Trophoblast cell (in vitro differentiated cells and primary cell): ENCODE measurements at regions not wholly inside any gene's neighbourhood (a gene's known extent, or its start where the extent isn't known, plus 50 kb on each side); places are given as distances from the start of the nearest gene placed in this dataset.

ENCODE experiments used
- DNase-seq, 2 donors: peaks; one replicate each; pipeline ENCODE4 v3.0.0-alpha.2; 2016
- H2AFZ ChIP-seq: 2 replicates; pipeline ENCODE4 v1.6.1; 2013; ENCODE audit warnings: low read length, moderate library complexity, mild to moderate bottlenecking; ENCODE audit not compliant: insufficient read depth, poor library complexity
- H2AK5ac ChIP-seq: 2 replicates; pipeline ENCODE4 v1.6.1; 2013; ENCODE audit warnings: mild to moderate bottlenecking, low read length
- H2BK120ac ChIP-seq: 2 replicates; pipeline ENCODE4 v1.6.1; 2013; ENCODE audit warnings: low read length, mild to moderate bottlenecking, moderate library complexity; ENCODE audit not compliant: insufficient read depth, poor library complexity
- H2BK12ac ChIP-seq: 2 replicates; pipeline ENCODE4 v1.6.1; 2013; ENCODE audit warnings: mild to moderate bottlenecking, low read length, moderate library complexity
- H2BK5ac ChIP-seq: 2 replicates; pipeline ENCODE4 v1.6.1; 2013; ENCODE audit warnings: low read length, low read depth, moderate library complexity, mild to moderate bottlenecking; ENCODE audit not compliant: poor library complexity
- H3K14ac ChIP-seq: 2 replicates; pipeline ENCODE4 v1.6.1; 2013; ENCODE audit warnings: mild to moderate bottlenecking, low read length
- H3K18ac ChIP-seq: 2 replicates; pipeline ENCODE4 v1.6.1; 2013; ENCODE audit warnings: mild to moderate bottlenecking, low read length
- H3K23ac ChIP-seq: 2 replicates; pipeline ENCODE4 v1.6.1; 2013; ENCODE audit warnings: low read length
- H3K27ac ChIP-seq: 2 replicates; pipeline ENCODE4 v1.5.1; 2013; ENCODE audit warnings: low read depth, mild to moderate bottlenecking, inconsistent platforms, low read length, moderate library complexity
- H3K27me3 ChIP-seq: 2 replicates; pipeline ENCODE4 v1.6.1; 2013; ENCODE audit warnings: inconsistent platforms, mild to moderate bottlenecking, low read length, moderate library complexity; ENCODE audit not compliant: insufficient read depth
- H3K36me3 ChIP-seq, 2 experiments: 1 replicate in 1 of 2; 2 replicates in 1 of 2; pipeline ENCODE4 v1.6.1; 2013; ENCODE audit warnings: low read length in 2 of 2, mild to moderate bottlenecking in 2 of 2, moderate library complexity in 1 of 2; ENCODE audit not compliant: insufficient read depth in 2 of 2, control insufficient read depth in 1 of 2
- H3K4ac ChIP-seq: 2 replicates; pipeline ENCODE4 v1.6.1; 2013; ENCODE audit warnings: low read depth, mild to moderate bottlenecking, low read length, moderate library complexity
- H3K4me1 ChIP-seq, 2 experiments: 1 replicate in 1 of 2; 2 replicates in 1 of 2; pipeline ENCODE4 v1.6.1; 2013; ENCODE audit warnings: low read length in 2 of 2, mild to moderate bottlenecking in 2 of 2, moderate library complexity in 1 of 2; ENCODE audit not compliant: insufficient read depth in 2 of 2, control insufficient read depth in 1 of 2
- H3K4me2 ChIP-seq: 2 replicates; pipeline ENCODE4 v1.6.1; 2013; ENCODE audit warnings: inconsistent platforms, mild to moderate bottlenecking, low read length, moderate library complexity
- H3K4me3 ChIP-seq: 2 replicates; pipeline ENCODE4 v1.5.1; 2013; ENCODE audit warnings: mild to moderate bottlenecking, low read depth, low read length, inconsistent platforms
- H3K79me1 ChIP-seq: one replicate; pipeline ENCODE4 v1.6.1; 2013; ENCODE audit warnings: low read length
- H3K79me2 ChIP-seq: 2 replicates; pipeline ENCODE4 v1.6.1; 2013; ENCODE audit warnings: low read length, mild to moderate bottlenecking; ENCODE audit not compliant: control insufficient read depth, insufficient read depth, poor library complexity
- H3K9ac ChIP-seq: 2 replicates; pipeline ENCODE4 v1.6.1; 2013; ENCODE audit warnings: mild to moderate bottlenecking, low read length
- H3K9me3 ChIP-seq: 2 replicates; pipeline ENCODE4 v1.6.1; 2013; ENCODE audit warnings: low read depth, mild to moderate bottlenecking, control low read depth, inconsistent platforms, low read length; ENCODE audit not compliant: insufficient read depth
- H4K12ac ChIP-seq: 2 replicates; pipeline ENCODE4 v1.6.1; 2013; ENCODE audit warnings: low read depth, mild to moderate bottlenecking, low read length, moderate library complexity
- H4K8ac ChIP-seq: 2 replicates; pipeline ENCODE4 v1.6.1; 2013; ENCODE audit warnings: low read depth, mild to moderate bottlenecking, low read length, moderate library complexity
- H4K91ac ChIP-seq: one replicate; pipeline ENCODE4 v1.6.1; 2013; ENCODE audit warnings: low read depth, mild to moderate bottlenecking, low read length, moderate library complexity
- WGBS: extraction: QIAGEN DNeasy Blood & Tissue Kit; methylation state at CpG from one replicate; pipeline ENCODE4 v1.1.7; 2013; ENCODE audit warnings: missing lambda C conversion rate; ENCODE audit not compliant: insufficient read length, insufficient coverage; ENCODE audit errors: extremely low coverage; 5-methylcytosine and 5-hydroxymethylcytosine counted together

GRCh38 chr4:136750897-136751296 is 781.4 kb downstream of the PCDH18 start:
- Histone ChIP-seq H3K4me2 (no peak overlapping the region), H2AK5ac (no peak overlapping the region), H4K12ac (no peak overlapping the region), H3K14ac (no peak overlapping the region), H3K79me1 (no peaks in the 10 kb centered on the region), H2AFZ (no peak overlapping the region), H3K4me3 (no peak overlapping the region), H3K9ac (no peak overlapping the region), H2BK120ac (no peak overlapping the region), H3K79me2 (no peaks in the 10 kb centered on the region), H3K4me1 (no peaks in the 10 kb centered on the region), H3K9me3 (peaks cover 2% of the 10 kb centered on the region), H2BK12ac (no peak overlapping the region), H3K27ac (no peak overlapping the region), H3K4ac (no peak overlapping the region), H3K36me3 (peaks cover 0 to 2% of the 10 kb centered on the region in 2 experiments), H4K8ac (no peak overlapping the region), H3K23ac (peak overlapping the region; percentile 85), H3K18ac (no peak overlapping the region), H3K27me3 (no peaks in the 10 kb centered on the region), H4K91ac (no peak overlapping the region), H2BK5ac (no peak overlapping the region)
- WGBS, result no CpG with 5 or more reads among the region's 3 CpGs
- peak; percentile 80 to 91 for DNase-seq

DNA sequence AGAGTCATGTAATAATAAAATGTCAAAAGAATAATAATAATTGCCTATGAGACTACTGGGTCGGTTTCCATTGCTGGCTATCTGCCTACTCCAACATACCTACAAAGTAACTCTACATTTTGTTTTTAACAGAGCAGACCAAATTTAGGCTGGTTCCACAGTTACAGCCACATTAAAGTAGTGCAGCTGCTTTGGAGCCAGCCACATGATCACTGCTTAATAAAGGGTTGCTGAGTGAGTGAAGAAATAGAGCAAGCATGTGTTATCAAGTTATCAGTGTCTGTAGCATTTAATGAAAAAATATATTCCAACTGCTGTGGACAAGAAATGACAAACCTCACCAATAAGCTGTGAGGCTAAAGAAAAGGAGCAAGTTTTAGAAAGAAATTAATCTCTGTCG is 782.3 kb downstream of the PCDH18 start:
- H2BK12ac ChIP-seq, result no peak overlapping the region
- no peak overlapping the region for H2BK120ac ChIP-seq
- no peak overlapping the region for H3K14ac ChIP-seq
- peaks cover 2% of the 10 kb centered on the region for H3K9me3 ChIP-seq
- H3K4me2 ChIP-seq, result no peak overlapping the region
- H3K36me3 ChIP-seq, result peaks cover 0 to 2% of the 10 kb centered on the region in 2 experiments
- no peak overlapping the region for H2BK5ac ChIP-seq
- H3K79me1 ChIP-seq, result no peaks in the 10 kb centered on the region
- H4K8ac ChIP-seq, result no peak overlapping the region
- no peak overlapping the region for H3K27ac ChIP-seq
- WGBS, result no CpG with 5 or more reads among the region's 2 CpGs
- H3K4ac ChIP-seq, result no peak overlapping the region
- H2AFZ ChIP-seq, result no peak overlapping the region
- no peaks in the 10 kb centered on the region for H3K4me1 ChIP-seq
- no peak overlapping the region for H3K9ac ChIP-seq
- DNase-seq, result no peak
- no peaks in the 10 kb centered on the region for H3K79me2 ChIP-seq
- no peak overlapping the region for H3K23ac ChIP-seq
- H4K12ac ChIP-seq, result no peak overlapping the region
- no peaks in the 10 kb centered on the region for H3K27me3 ChIP-seq
- H3K4me3 ChIP-seq, result no peak overlapping the region
- H2AK5ac ChIP-seq, result no peak overlapping the region
- H3K18ac ChIP-seq, result no peak overlapping the region
- no peak overlapping the region for H4K91ac ChIP-seq

DNA sequence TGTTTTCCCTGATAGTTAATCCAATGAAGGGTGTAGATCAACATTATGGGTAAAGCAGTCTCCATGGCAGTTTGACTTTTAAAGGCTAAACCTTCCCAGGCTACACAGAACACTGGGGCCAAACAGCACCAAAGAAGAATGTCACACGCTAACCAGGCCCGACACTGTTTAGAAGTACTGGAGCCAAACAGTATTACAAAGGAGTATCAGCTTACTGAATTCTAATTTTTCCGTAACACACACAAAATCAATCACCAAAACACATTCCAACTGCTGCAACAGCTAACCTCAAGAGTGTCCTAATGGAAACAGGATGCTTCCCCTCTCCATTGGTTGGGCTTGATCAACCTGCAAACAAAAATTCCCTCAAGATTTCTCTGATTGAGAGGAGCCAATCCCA is 783.5 kb downstream of the PCDH18 start:
- H3K23ac ChIP-seq, result no peak overlapping the region
- no peak overlapping the region for H3K27ac ChIP-seq
- no CpG with 5 or more reads among the region's 3 CpGs for WGBS

GRCh38 chr4:136748165-136748564 is 784.1 kb downstream of the PCDH18 start:
- Histone ChIP-seq H3K9me3 (peaks cover 2% of the 10 kb centered on the region), H3K14ac (no peak overlapping the region), H3K27ac (no peak overlapping the region), H4K12ac (no peak overlapping the region), H3K18ac (no peak overlapping the region), H3K4me2 (no peak overlapping the region), H3K4me3 (no peak overlapping the region), H3K36me3 (peaks cover 0 to 2% of the 10 kb centered on the region in 2 experiments), H3K9ac (no peak overlapping the region), H3K4me1 (no peaks in the 10 kb centered on the region), H3K79me2 (no peaks in the 10 kb centered on the region), H4K8ac (no peak overlapping the region), H3K4ac (no peak overlapping the region), H3K79me1 (no peaks in the 10 kb centered on the region), H3K23ac (no peak overlapping the region), H4K91ac (no peak overlapping the region), H2BK12ac (no peak overlapping the region), H2AK5ac (no peak overlapping the region), H2BK5ac (no peak overlapping the region), H3K27me3 (no peaks in the 10 kb centered on the region), H2AFZ (no peak overlapping the region), H2BK120ac (no peak overlapping the region)
- DNase-seq, result no peak
- WGBS, result no CpG with 5 or more reads among the region's 1 CpG

More for the DNA sequence above, 783.5 kb downstream of the PCDH18 start:
- H3K9me3 ChIP-seq, result peaks cover 2% of the 10 kb centered on the region
- no peak overlapping the region for H2BK5ac ChIP-seq
- H3K79me1 ChIP-seq, result no peaks in the 10 kb centered on the region
- H2BK12ac ChIP-seq, result no peak overlapping the region
- no peaks in the 10 kb centered on the region for H3K79me2 ChIP-seq
- H4K12ac ChIP-seq, result no peak overlapping the region
- no peak overlapping the region for H3K4me2 ChIP-seq
- H4K91ac ChIP-seq, result no peak overlapping the region
- no peak overlapping the region for H3K4me3 ChIP-seq
- H4K8ac ChIP-seq, result no peak overlapping the region
- no peak overlapping the region for H3K9ac ChIP-seq
- no peak for DNase-seq
- no peak overlapping the region for H3K14ac ChIP-seq
- H3K4ac ChIP-seq, result no peak overlapping the region
- no peak overlapping the region for H2AK5ac ChIP-seq
- H3K36me3 ChIP-seq, result peaks cover 0 to 2% of the 10 kb centered on the region in 2 experiments
- H3K18ac ChIP-seq, result no peak overlapping the region
- H2BK120ac ChIP-seq, result no peak overlapping the region
- H3K4me1 ChIP-seq, result no peaks in the 10 kb centered on the region
- no peak overlapping the region for H2AFZ ChIP-seq
- H3K27me3 ChIP-seq, result no peaks in the 10 kb centered on the region
